ENCODE measurements at regions not wholly inside any gene's neighbourhood (a gene's known extent, or its start where the extent isn't known, plus 50 kb on each side); places are given as distances from the start of the nearest gene placed in this dataset.

GRCh38 chr6:11366934-11367637 is 134.6 kb upstream of the NEDD9 start:
- DNase-seq (ENCODE audit: low spot score in 2 of 2) = no peak
- Mint-ChIP-seq H3K4me1 (peaks cover 74% of the 10 kb centered on the region), H3K27me3 (no peaks in the 10 kb centered on the region), H3K9me3 (no peaks in the 10 kb centered on the region), H3K4me3 (peak overlapping the region; percentile 53), H3K36me3 (ENCODE audit: insufficient read depth) (peaks cover 22% of the 10 kb centered on the region), H3K27ac (ENCODE audit: low read depth) (peak overlapping the region; percentile 99)
- peak; percentile 31 for ATAC-seq (replicated peaks; ENCODE audit: extremely low read depth, poor library complexity, severe bottlenecking)

DNA sequence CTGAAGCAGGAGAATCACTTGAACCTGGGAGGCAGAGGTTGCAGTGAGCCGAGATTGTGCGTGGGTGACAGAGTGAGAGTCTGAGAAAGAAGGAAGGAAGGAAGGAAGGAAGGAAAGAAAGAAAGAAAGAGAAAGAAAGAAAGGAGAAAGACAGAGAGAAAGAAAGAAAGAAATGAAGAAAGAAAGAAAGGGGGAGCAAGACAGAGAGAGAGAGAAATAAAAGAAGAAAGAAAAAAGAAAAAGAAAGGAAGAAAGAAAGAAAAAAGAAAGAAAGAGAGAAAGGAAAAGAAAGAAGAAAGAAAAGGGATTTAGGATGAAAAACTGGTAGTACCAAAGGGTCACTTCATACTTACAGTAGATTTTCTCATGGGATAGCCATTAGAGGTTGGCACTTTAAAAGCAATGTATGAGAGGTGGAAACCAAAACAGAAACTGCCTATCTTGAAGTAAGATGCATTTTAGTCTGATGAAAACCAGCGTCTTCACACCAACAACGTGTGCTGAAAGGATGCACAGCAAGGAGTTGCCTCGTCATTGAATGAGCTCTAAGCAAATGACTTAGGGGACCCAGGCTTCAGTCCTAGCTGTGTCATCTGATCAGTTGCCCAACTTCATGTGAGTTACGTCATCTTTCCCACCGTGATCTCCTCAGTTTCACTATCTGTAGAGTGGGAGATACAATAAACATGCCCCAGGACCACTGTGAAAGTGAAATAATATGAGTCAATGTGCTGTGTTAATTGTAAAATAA is 133.9 kb upstream of the NEDD9 start:
- ATAC-seq (replicated peaks; ENCODE audit: extremely low read depth, poor library complexity, severe bottlenecking) = peak; percentile 93
- Mint-ChIP-seq H3K27ac (ENCODE audit: low read depth) (peak overlapping the region; percentile 99), H3K4me1 (peaks cover 76% of the 10 kb centered on the region), H3K27me3 (no peaks in the 10 kb centered on the region), H3K4me3 (peak overlapping the region; percentile 53), H3K36me3 (ENCODE audit: insufficient read depth) (peaks cover 24% of the 10 kb centered on the region), H3K9me3 (peaks cover under 1% of the 10 kb centered on the region)
- peak in 1 of 2 donors; percentile 56 for DNase-seq (ENCODE audit: low spot score in 2 of 2)

DNA sequence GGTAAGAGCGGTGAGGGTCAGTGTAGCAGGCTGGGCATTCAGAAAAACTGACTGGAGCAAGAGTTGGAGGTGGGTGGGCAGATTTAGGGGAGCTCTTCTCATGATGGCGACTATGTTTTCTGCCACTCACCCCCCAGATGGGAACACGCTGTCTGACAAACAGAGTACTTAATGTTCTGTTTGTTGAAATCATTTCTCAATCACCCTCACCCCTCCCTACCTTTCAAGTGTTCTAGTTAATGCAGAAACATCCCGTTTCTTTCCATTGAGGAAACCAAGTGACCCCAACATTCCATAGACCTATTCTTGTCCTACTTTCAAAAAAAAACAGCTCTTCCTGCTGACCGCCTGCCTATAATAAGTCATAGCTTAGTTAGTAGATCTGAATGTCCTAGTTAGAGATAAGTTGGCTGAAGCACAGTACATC is 132.5 kb upstream of the NEDD9 start:
- ATAC-seq (replicated peaks; ENCODE audit: extremely low read depth, poor library complexity, severe bottlenecking) = no peak
- peak overlapping the region; percentile 53 for H3K4me3 Mint-ChIP-seq
- peaks cover 76% of the 10 kb centered on the region for H3K4me1 Mint-ChIP-seq
- peak overlapping the region; percentile 99 for H3K27ac Mint-ChIP-seq (ENCODE audit: low read depth)
- peaks cover 12% of the 10 kb centered on the region for H3K9me3 Mint-ChIP-seq
- DNase-seq (ENCODE audit: low spot score in 2 of 2) = no peak
- peaks cover 26% of the 10 kb centered on the region for H3K36me3 Mint-ChIP-seq (ENCODE audit: insufficient read depth)
- H3K27me3 Mint-ChIP-seq = no peaks in the 10 kb centered on the region

- no peak for ATAC-seq (replicated peaks; ENCODE audit: extremely low read depth, poor library complexity, severe bottlenecking)
- Mint-ChIP-seq H3K4me3 (no peak overlapping the region), H3K9me3 (peaks cover 15% of the 10 kb centered on the region), H3K27me3 (no peaks in the 10 kb centered on the region), H3K4me1 (peaks cover 79% of the 10 kb centered on the region), H3K27ac (ENCODE audit: low read depth) (peak overlapping the region; percentile 17), H3K36me3 (ENCODE audit: insufficient read depth) (peaks cover 23% of the 10 kb centered on the region)
- DNase-seq (ENCODE audit: low spot score in 2 of 2) = no peak
Measured at GRCh38 chr6:11363881-11364576, 131.6 kb upstream of the NEDD9 start.

- H3K9me3 Mint-ChIP-seq = peaks cover 15% of the 10 kb centered on the region
- H3K36me3 Mint-ChIP-seq (ENCODE audit: insufficient read depth) = peaks cover 25% of the 10 kb centered on the region
- ATAC-seq (replicated peaks; ENCODE audit: extremely low read depth, poor library complexity, severe bottlenecking) (no peak), DNase-seq (ENCODE audit: low spot score in 2 of 2) (no peak)
- peaks cover 76% of the 10 kb centered on the region for H3K4me1 Mint-ChIP-seq
- no peak overlapping the region for H3K4me3 Mint-ChIP-seq
- no peak overlapping the region for H3K27ac Mint-ChIP-seq (ENCODE audit: low read depth)
- H3K27me3 Mint-ChIP-seq = no peaks in the 10 kb centered on the region
Measured at GRCh38 chr6:11362564-11362963, 130.1 kb upstream of the NEDD9 start.

DNA sequence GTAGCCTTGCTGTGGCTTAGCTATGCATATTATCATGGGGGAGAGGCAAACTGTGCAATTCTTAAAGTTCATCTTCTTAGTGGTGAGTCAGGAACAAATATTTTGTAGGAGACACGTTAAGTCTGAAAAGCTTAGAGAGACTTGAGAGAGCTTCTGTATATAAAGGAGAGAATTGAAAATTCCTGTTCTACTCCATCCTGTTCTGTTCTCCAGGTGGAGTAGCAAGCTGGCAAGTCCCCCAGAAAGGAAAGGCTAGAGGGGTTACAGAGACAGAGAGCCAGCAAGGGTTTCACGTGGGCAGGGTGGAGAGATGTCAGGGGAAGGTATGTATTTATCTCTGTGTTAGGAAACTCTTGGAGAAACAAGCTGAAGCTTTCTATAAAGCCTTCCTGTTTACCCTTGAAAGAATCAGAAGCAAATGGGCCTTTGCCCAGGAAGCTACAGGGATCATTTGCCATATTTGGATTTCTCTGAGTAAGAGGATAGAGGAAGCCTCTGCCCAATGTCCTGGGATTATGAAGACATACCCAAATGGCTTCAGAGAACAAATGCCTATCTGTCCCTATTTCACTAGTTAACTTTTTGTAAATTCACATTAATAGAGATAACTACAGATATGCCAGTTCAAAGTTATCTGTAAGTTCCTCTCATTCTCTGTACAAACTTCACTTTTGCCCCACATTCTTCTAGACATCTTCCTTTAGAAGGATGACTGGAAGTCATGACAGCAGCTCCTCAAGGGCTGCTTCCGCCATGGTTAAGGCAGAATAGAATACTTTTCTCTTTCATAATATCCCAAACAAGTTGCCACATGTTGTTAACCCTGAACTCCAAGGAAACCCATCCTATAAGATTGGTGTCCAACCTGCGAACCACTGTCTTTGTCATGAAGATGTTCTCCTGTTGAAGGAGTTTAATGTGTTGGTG is 126.7 kb upstream of the NEDD9 start:
- no peak for ATAC-seq (replicated peaks; ENCODE audit: extremely low read depth, poor library complexity, severe bottlenecking)
- Mint-ChIP-seq H3K9me3 (peaks cover 15% of the 10 kb centered on the region), H3K27me3 (no peaks in the 10 kb centered on the region), H3K4me1 (peaks cover 68% of the 10 kb centered on the region), H3K4me3 (no peak overlapping the region), H3K36me3 (ENCODE audit: insufficient read depth) (peaks cover 21% of the 10 kb centered on the region), H3K27ac (ENCODE audit: low read depth) (peak overlapping the region; percentile 2)
- DNase-seq (ENCODE audit: low spot score in 2 of 2) = no peak

- H3K4me3 Mint-ChIP-seq = peak overlapping the region; percentile 50
- no peaks in the 10 kb centered on the region for H3K27me3 Mint-ChIP-seq
- peaks cover 15% of the 10 kb centered on the region for H3K9me3 Mint-ChIP-seq
- no peak for DNase-seq (ENCODE audit: low spot score in 2 of 2)
- ATAC-seq (replicated peaks; ENCODE audit: extremely low read depth, poor library complexity, severe bottlenecking) = no peak
- peaks cover 20% of the 10 kb centered on the region for H3K36me3 Mint-ChIP-seq (ENCODE audit: insufficient read depth)
- H3K4me1 Mint-ChIP-seq = peaks cover 80% of the 10 kb centered on the region
- peak overlapping the region; percentile 60 for H3K27ac Mint-ChIP-seq (ENCODE audit: low read depth)
Measured at GRCh38 chr6:11357285-11357684, 124.8 kb upstream of the NEDD9 start.

DNA sequence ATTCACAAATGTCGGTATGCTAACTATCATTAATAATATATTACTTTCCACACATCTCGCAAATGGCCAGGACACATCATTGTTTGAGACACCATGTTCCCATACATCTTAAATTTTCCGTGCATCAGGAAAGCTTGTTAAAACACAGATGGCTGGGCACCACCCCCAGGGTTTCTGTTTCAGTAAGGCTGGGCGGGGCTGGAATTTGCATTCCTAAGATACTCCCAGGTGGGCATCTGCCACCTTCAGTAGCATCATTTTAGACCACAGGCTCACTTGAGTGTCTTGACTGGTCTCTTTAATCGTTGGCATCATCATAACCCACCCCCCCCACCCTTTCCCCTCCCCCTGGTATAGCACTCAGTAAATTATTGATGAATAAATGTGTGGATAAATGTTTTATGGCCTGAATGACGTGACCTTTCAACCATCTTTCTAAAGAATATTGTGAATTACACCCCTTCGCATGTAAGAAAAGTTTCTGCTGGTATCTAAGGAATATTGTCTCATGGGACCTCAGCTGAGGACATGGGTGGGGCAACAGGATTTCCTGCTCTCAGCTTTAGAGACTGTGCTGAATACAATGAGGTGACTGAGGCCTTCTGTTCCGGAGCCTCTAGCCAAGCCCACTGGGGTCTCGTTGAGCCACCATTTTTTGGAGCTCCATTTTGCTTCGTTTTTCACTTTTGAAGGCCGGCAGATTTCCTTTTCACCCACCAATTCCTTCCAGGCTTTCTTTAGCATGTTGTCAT is 124.1 kb upstream of the NEDD9 start:
- ATAC-seq (replicated peaks; ENCODE audit: extremely low read depth, poor library complexity, severe bottlenecking) = no peak
- Mint-ChIP-seq H3K4me1 (peaks cover 80% of the 10 kb centered on the region), H3K9me3 (peaks cover 15% of the 10 kb centered on the region), H3K36me3 (ENCODE audit: insufficient read depth) (peaks cover 20% of the 10 kb centered on the region), H3K4me3 (peak overlapping the region; percentile 50), H3K27ac (ENCODE audit: low read depth) (peak overlapping the region; percentile 60), H3K27me3 (no peaks in the 10 kb centered on the region)
- no peak for DNase-seq (ENCODE audit: low spot score in 2 of 2)

GRCh38 chr6:11353921-11354389 is 121.5 kb upstream of the NEDD9 start:
- Mint-ChIP-seq H3K9me3 (no peaks in the 10 kb centered on the region), H3K4me1 (peaks cover 79% of the 10 kb centered on the region), H3K4me3 (no peak overlapping the region), H3K36me3 (ENCODE audit: insufficient read depth) (peaks cover 16% of the 10 kb centered on the region), H3K27me3 (no peaks in the 10 kb centered on the region), H3K27ac (ENCODE audit: low read depth) (peak overlapping the region; percentile 75)
- ATAC-seq (replicated peaks; ENCODE audit: extremely low read depth, poor library complexity, severe bottlenecking) (no peak), DNase-seq (ENCODE audit: low spot score in 2 of 2) (no peak)

DNA sequence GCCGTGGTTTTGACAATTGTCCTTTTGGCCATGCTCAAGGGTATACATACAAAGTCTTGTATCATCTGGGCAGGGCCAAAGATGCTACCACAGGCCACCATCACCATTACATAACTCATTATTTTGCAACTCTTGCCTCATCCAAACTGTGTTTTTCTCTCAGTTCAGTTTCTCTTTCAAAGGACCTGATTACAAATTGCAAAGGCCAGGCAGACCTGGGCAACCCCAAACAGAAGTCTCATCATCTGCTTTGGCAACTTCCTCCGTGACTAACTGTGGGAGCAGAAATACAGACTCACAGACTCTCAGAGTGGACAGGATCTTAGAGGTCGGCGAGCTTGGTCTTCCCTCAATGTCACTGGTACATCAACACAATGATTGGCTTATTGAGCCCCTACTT is 117.8 kb upstream of the NEDD9 start:
- ATAC-seq (replicated peaks; ENCODE audit: extremely low read depth, poor library complexity, severe bottlenecking) (peak; percentile 28), DNase-seq (ENCODE audit: low spot score in 2 of 2) (no peak)
- H3K4me1 Mint-ChIP-seq = peaks cover 91% of the 10 kb centered on the region
- H3K27ac Mint-ChIP-seq (ENCODE audit: low read depth) = peak overlapping the region; percentile 67
- H3K4me3 Mint-ChIP-seq = no peak overlapping the region
- H3K36me3 Mint-ChIP-seq (ENCODE audit: insufficient read depth) = peaks cover 7% of the 10 kb centered on the region
- no peaks in the 10 kb centered on the region for H3K27me3 Mint-ChIP-seq
- H3K9me3 Mint-ChIP-seq = no peaks in the 10 kb centered on the region

- H3K36me3 Mint-ChIP-seq (ENCODE audit: insufficient read depth) = peaks cover 10% of the 10 kb centered on the region
Measured at GRCh38 chr6:11349880-11350279, 117.4 kb upstream of the NEDD9 start.

More at GRCh38 chr6:11349880-11350279, 117.4 kb upstream of the NEDD9 start:
- Mint-ChIP-seq H3K27ac (ENCODE audit: low read depth) (no peak overlapping the region), H3K9me3 (no peaks in the 10 kb centered on the region), H3K4me3 (no peak overlapping the region), H3K4me1 (peaks cover 91% of the 10 kb centered on the region), H3K27me3 (no peaks in the 10 kb centered on the region)
- DNase-seq (ENCODE audit: low spot score in 2 of 2) = no peak
- ATAC-seq (replicated peaks; ENCODE audit: extremely low read depth, poor library complexity, severe bottlenecking) = no peak

Measured in central memory CD8-positive, alpha-beta T cell (primary cell).